ENCODE measurements at regions not wholly inside any gene's neighbourhood (a gene's known extent, or its start where the extent isn't known, plus 50 kb on each side); places are given as distances from the start of the nearest gene placed in this dataset.

DNA sequence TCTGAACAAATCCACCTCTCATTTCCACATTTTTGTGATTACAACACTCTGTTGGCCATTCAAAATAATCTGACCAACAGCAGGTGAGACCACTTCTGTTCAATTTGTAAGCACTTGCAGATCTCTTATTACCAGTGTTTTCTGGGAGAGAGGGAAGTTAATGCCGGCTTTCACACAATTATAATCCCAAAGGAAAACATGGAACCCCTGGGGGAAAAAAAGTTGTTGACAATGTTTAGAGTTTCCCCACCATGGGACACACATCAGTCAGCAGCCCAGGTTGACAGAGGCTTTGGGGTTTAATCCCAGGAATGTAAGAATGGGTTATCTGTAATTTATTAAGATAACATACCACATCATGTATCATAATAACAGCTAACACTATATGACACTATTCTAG, 68.4 kb upstream of the TNFSF4 start:
- intact Hi-C loops (cut with micrococcal nuclease; ENCODE audit: unreplicated experiment), result no loop called here
- H3K36me3 ChIP-seq (ENCODE audit: control insufficient read depth, insufficient read depth, low read length), result no peaks in the 10 kb centered on the region
- H3K9me3 ChIP-seq, result no peaks in the 10 kb centered on the region
- Mint-ChIP-seq H3K9me3 (ENCODE audit: unreplicated experiment) (peaks cover 2% of the 10 kb centered on the region), H3K27me3 (ENCODE audit: insufficient read depth, unreplicated experiment) (peaks cover 7% of the 10 kb centered on the region), H3K4me3 (ENCODE audit: unreplicated experiment) (no peak overlapping the region), H3K27ac (ENCODE audit: unreplicated experiment) (no peak overlapping the region), H3K4me1 (ENCODE audit: low read depth, unreplicated experiment) (no peaks in the 10 kb centered on the region), H3K36me3 (ENCODE audit: insufficient read depth, unreplicated experiment) (no peaks in the 10 kb centered on the region)
- BruUV-seq (replicated peaks), result no TSS peak
- no peak overlapping the region for H3K4me3 ChIP-seq (ENCODE audit: low read depth, low read length)
- ChIA-PET POLR2A (no interaction called here), CTCF (no interaction called here)
- no peaks in the 10 kb centered on the region for H3K4me1 ChIP-seq
- DNase-seq, result no peak
- TF ChIP-seq, protein P1, sequence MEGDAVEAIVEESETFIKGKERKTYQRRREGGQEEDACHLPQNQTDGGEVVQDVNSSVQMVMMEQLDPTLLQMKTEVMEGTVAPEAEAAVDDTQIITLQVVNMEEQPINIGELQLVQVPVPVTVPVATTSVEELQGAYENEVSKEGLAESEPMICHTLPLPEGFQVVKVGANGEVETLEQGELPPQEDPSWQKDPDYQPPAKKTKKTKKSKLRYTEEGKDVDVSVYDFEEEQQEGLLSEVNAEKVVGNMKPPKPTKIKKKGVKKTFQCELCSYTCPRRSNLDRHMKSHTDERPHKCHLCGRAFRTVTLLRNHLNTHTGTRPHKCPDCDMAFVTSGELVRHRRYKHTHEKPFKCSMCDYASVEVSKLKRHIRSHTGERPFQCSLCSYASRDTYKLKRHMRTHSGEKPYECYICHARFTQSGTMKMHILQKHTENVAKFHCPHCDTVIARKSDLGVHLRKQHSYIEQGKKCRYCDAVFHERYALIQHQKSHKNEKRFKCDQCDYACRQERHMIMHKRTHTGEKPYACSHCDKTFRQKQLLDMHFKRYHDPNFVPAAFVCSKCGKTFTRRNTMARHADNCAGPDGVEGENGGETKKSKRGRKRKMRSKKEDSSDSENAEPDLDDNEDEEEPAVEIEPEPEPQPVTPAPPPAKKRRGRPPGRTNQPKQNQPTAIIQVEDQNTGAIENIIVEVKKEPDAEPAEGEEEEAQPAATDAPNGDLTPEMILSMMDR (IDR thresholded peaks at IDR 0.05; ENCODE audit: insufficient read depth in 1 of 2, low read depth in 1 of 2, low read length in 1 of 2, severe bottlenecking in 1 of 2, unreplicated experiment in 1 of 2), result no peak
- no peaks in the 10 kb centered on the region for H3K27me3 ChIP-seq (replicated peaks; ENCODE audit: control insufficient read depth, insufficient read depth, low read length)

DNA sequence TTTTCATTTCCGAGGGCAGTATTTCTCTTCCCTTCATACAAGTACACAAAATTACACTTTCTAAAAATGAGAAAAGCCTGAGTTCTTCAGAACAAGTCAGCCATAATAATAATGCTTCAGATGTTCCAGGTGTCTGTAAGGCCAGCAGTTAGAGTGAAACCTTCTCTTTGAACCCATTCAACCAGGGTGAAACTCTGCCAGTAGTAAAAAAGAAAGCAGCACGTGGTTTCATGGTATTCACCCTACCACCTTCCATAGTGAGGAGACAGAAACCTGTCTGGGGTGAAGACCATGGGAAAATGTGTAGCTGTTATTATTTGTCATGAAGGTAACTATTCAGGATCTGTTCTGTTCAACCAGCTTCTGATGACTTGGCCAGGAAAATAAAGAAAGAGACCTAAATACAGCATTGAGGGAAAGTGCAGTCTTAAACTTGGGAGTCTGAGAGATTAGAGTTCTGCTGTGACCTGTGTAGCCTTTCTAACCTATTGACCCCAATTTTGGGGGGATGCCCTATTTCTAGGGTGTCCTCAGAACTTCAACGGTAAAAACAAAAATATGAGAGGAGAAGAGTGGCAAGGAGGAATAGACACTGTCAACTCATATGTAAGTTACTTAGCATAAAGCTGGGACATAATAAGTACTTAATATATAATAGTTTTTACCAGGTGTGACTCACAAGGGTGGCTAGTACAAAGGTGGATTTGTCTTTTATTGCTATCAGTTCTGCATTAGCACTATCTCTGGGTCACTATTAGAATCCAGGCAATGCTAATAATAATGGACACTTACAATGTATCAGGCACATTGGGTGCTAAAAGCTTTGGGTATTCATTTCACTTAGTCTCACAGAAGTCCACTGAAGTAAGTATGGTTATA, 70.0 kb upstream of the TNFSF4 start:
- no peaks in the 10 kb centered on the region for H3K4me1 ChIP-seq
- H3K9me3 Mint-ChIP-seq (ENCODE audit: unreplicated experiment), result no peaks in the 10 kb centered on the region
- no peaks in the 10 kb centered on the region for H3K4me1 Mint-ChIP-seq (ENCODE audit: low read depth, unreplicated experiment)
- DNase-seq, result no peak
- H3K27ac Mint-ChIP-seq (ENCODE audit: unreplicated experiment), result no peak overlapping the region
- ChIA-PET CTCF (no interaction called here), POLR2A (no interaction called here)
- H3K9me3 ChIP-seq, result no peaks in the 10 kb centered on the region
- H3K27me3 Mint-ChIP-seq (ENCODE audit: insufficient read depth, unreplicated experiment), result peaks cover 7% of the 10 kb centered on the region
- H3K36me3 Mint-ChIP-seq (ENCODE audit: insufficient read depth, unreplicated experiment), result no peaks in the 10 kb centered on the region
- TF ChIP-seq, protein P1 (IDR thresholded peaks at IDR 0.05; ENCODE audit: insufficient read depth in 1 of 2, low read depth in 1 of 2, low read length in 1 of 2, severe bottlenecking in 1 of 2, unreplicated experiment in 1 of 2), result no peak
- no peak overlapping the region for H3K4me3 ChIP-seq (ENCODE audit: low read depth, low read length)
- intact Hi-C loops (cut with micrococcal nuclease; ENCODE audit: unreplicated experiment), result no loop called here
- no peak overlapping the region for H3K4me3 Mint-ChIP-seq (ENCODE audit: unreplicated experiment)
- BruUV-seq (replicated peaks), result no TSS peak
- no peaks in the 10 kb centered on the region for H3K27me3 ChIP-seq (replicated peaks; ENCODE audit: control insufficient read depth, insufficient read depth, low read length)
- H3K36me3 ChIP-seq (ENCODE audit: control insufficient read depth, insufficient read depth, low read length), result no peaks in the 10 kb centered on the region

DNA sequence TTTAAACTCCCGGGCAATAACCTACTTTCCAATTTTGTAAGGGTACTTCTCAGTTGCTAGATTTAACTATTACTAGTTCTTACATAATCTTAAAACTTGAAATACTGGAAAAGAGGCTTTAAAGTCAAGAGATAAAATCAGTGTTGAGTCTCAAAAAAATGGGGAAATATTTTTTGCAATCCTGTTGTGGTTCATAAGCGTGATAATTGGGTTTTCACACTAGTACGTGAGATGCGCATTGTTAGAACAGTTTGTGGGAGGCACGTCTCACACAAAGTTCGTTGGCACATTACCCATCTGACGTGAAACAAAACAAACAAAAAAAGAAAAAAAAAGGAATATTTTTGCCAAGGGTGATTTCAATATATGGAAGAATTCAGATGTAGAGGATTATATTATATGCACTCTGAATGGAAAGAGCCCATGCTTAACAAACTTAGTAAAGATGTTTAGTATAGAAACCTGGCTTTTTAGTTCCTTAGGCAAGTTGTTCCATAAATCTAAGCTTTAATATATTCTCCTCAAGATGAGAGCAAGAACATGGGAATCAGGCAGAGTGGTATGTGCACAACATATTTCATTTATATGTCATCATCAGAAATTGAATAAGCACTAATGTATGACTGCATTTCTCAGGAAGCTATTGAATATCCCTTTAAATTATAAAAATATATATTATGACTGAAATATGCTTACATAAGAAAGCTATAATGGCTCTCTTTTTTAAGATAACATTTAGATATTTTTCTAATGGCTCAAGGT, 73.9 kb upstream of the TNFSF4 start:
- no peak overlapping the region for H3K27ac Mint-ChIP-seq (ENCODE audit: unreplicated experiment)

More for the DNA sequence above, 73.9 kb upstream of the TNFSF4 start:
- no peaks in the 10 kb centered on the region for H3K36me3 Mint-ChIP-seq (ENCODE audit: insufficient read depth, unreplicated experiment)
- Histone ChIP-seq H3K9me3 (no peaks in the 10 kb centered on the region), H3K4me1 (no peaks in the 10 kb centered on the region), H3K4me3 (ENCODE audit: low read depth, low read length) (no peak overlapping the region), H3K27me3 (replicated peaks; ENCODE audit: control insufficient read depth, insufficient read depth, low read length) (no peaks in the 10 kb centered on the region), H3K36me3 (ENCODE audit: control insufficient read depth, insufficient read depth, low read length) (no peaks in the 10 kb centered on the region)
- intact Hi-C loops (cut with micrococcal nuclease; ENCODE audit: unreplicated experiment), result no loop called here
- H3K4me1 Mint-ChIP-seq (ENCODE audit: low read depth, unreplicated experiment), result no peaks in the 10 kb centered on the region
- POLR2A ChIA-PET, result no interaction called here
- no peaks in the 10 kb centered on the region for H3K9me3 Mint-ChIP-seq (ENCODE audit: unreplicated experiment)
- no TSS peak for BruUV-seq (replicated peaks)
- CTCF ChIA-PET, result no interaction called here
- H3K27me3 Mint-ChIP-seq (ENCODE audit: insufficient read depth, unreplicated experiment), result peaks cover 7% of the 10 kb centered on the region
- no peak for DNase-seq
- no peak overlapping the region for H3K4me3 Mint-ChIP-seq (ENCODE audit: unreplicated experiment)
- TF ChIP-seq, protein P1 (IDR thresholded peaks at IDR 0.05; ENCODE audit: insufficient read depth in 1 of 2, low read depth in 1 of 2, low read length in 1 of 2, severe bottlenecking in 1 of 2, unreplicated experiment in 1 of 2), result no peak
